HS-27A (cell line): ENCODE measurements at regions not wholly inside any gene's neighbourhood (a gene's known extent, or its start where the extent isn't known, plus 50 kb on each side); places are given as distances from the start of the nearest gene placed in this dataset.
"Not testable (repeated sequence)": the region's sequence is repeated elsewhere in the genome, so short reads cannot be mapped to it uniquely, and the experiment has no call there.

Experiments
- DNase-seq: peaks from one replicate; pipeline ENCODE4 v3.0.0-alpha.2; 2012; ENCODE audit warnings: low read depth, missing footprints

DNA sequence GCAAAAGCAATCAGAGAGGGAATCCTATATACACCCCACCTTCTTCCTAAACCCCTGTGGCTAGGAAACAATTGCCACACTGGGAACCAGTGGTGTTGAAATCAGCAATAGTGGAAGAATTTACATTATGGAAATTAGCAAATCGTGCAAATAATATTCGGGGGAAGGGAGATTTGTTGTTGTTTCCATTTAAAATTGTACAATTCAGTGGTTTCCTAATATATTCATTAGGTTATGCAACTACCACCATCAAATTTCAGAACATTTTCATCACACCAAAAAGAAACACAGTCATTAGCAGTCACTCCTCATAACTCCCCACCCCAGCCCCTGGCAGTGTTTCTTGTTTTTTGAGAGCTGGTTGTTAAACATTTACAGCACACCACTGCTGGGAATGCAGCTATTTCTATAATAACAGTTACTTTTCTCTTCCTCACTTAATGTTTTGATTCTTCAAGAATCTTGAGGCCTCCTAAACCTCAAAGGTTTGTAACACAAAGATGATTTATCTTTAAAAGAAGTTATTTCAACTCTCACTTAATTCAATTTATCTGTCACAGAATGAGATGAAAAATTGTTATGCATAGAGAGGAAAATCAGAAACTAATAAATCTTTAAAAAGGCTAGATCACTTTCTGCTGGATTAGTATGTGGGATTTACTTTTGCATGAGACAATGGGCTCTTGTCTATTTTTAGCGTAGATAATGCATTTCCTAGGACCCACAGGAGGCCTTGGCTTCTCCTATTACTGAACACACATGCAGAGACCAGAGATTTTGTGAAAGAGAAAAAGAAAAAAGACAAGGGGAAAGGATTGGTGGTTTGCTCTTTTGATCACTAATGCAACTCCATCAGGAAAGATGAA is 91.8 kb upstream of the DAPK1 start:
- DNase-seq = no peak

DNA sequence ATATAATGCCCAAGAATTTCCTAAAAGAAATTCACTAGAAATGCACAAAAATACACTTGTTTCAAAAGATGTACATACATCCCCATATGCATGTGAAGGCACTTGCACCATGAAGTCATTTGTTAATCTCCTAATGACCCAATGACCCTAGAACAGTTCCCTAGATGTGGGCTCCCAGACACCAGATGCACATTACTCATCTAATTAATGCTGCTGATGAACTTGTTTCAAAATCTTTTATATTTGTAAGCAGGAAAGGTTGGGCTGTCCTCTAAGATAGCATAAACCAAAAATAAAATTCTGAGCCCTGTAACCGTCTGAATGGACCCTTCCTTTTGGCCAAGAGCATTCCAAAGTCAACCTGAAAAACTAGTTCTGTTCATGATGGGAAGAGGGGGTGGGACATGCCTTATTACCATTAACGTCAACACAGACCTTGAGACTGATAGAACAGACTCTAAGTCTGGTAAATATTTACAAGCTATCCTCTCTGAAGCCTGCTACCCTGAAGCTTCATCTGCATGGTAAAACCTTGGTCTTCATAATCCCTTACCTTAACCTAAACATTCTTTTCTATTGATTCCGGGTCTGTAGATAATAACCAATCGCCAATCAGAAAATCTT is 91.0 kb upstream of the DAPK1 start:
- no peak for DNase-seq

DNA sequence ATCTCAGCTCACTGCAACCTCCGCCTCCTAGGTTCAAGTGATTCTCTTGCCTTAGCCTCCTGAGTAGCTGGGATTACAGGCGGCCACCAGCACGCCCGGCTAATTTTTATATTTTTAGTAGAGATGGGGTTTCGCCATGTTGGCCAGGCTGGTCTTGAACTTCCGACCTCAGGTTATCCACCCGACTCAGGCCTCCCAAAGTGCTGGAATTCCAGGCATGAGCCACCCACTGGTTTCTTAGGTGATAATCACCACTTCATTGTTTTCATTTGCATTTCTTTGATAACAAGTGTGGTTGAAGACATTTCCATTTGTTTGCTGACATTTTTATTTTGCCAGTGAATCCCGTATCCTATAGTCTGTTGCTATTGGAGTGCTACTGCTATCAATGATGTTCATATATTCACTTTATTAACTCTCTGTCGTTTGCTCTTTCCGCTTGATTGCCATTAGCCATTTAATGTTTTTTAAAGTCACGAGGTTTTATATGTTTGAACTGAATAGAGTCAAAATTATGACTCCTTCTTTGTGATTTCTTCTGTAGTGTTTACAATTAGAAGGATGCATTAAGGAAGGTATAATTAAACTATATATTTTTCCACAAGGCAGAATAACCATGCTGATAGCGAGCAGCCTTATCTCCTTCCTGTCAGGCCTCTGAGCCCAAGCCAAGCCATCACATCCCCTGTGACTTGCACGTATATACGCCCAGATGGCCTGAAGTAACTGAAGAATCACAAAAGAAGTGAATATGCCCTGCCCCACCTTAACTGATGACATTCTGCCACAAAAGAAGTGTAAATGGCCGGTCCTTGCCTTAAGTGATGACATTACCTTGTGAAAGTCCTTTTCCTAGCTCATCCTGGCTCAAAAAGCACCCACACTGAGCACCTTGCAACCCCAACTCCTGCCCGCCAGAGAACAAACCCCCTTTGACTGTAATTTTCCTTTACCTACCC is 87.3 kb upstream of the DAPK1 start:
- not testable (repeated sequence) for DNase-seq

DNA sequence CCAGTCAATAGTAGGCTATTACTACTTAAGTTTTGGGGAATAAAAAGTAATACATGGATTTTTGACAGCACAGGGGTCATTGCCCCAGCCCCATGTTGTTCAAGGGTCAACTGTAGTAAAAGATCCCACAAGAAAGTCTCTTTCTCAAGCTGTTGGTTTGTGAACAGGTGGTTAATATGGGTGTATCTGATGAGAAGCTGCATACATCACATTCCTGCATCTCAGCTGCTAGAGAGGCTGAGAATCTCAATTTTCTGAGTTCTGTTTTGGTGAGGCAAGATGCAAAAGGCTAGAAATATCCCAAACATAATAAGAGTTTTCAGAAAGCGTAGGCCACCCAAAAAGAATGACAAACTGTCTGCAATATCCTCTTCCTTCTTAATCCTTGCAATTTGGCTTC is 76.8 kb upstream of the DAPK1 start:
- no peak for DNase-seq

DNA sequence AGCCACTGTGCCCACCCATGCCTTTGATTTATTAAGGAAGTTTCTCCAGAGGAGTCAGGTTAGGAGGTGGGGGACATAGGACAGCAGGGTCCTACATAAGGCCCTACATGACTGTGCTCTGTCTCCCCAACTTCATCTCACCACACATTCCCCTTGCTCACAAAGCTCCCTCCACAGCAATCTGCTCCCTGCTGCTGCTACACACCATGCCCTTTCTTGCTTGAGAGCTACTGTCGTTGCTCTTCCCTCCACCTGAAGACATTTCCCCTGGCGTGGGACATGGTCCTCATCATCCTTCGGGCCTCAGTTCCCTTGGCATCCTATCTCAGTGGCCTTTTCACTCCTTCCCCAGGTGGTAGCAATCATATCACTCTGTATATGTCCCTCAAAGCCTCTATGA is 75.9 kb upstream of the DAPK1 start:
- DNase-seq = no peak

DNA sequence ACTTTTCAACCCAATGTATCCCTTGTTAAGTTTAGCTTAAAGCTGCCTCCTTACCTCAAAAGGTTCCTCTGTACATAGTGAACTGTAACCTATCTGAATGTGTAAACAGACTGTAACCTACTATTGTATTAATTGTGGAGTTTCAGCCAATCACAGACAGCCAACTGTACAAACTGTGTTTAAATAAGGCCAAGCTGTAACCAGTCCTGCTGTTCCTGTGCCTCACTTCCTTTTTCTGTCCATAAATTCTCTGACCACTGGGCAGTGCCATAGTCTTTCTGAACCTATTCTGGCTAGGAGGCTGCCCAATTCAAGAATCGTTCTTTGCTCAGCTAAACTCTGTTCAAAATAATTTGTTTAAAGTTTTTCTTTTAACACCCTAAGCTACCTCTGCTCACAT is 74.7 kb upstream of the DAPK1 start:
- DNase-seq = no peak

DNA sequence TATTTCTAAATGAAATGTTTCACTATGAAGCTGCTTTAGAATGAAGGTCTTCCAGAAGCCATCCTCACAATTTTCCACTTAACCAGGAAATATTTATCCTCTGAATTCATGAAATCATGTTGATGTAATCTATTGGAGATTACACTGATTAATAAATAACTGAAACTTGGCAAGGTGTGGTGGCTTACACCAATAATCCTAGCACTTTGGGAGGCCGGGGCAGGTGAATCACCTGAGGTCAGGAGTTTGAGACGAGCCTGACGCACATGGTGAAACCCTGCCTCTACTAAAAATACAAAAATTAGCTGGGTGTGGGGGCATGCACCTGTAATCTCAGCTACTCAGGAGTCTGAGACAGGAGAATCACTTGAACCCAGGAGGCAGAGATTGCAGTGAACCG is 73.8 kb upstream of the DAPK1 start:
- DNase-seq = not testable (repeated sequence)

DNA sequence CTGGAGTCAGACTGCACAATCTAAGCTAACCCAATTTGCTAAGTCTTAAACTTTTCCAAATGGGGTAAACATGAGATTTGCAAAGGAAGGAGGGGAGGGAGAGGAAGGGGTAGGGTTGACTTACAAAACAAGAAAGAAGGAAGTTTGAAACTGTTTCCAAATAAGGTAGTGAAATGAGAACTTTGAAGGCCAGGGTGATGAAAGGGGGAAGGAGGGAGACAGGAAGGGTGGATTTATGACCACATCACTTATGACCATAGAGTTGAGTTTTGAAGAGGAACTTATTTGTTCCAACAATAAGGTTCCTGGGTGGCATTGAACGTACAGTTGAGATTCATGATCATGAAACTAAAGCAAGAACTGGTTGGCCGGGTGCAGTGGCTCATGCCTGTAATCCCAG is 72.5 kb upstream of the DAPK1 start:
- DNase-seq = no peak

DNA sequence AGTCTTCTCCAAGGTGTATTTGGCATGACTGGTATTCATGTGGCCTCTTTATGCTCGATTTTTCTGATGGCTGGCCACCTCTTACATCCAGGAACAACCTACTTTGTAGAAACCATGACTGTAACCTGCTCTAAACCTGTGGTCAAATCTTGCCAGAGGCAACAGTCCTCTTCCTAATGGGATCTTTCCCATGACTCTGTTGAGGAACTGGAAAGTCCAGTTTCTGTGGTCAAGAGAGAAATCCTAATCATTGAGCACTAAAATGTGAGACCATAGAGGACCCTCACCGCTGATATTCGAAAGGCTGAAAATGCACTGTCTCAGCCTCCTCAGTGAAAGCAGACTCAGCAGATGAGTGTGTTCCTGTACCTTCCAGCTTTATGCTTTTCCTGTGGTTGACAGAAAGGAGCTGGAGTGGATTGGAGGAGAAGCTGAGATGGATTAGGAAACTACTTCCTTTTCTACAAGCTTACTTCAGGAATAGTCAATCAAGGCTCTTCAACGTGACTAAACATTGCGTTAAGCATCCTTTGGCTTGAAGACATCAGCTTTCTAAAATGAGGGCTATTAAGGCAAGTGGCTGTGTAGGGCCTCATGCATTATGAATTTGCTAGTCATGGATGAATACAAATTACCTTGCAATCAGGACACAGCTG is 69.7 kb upstream of the DAPK1 start:
- DNase-seq = no peak

DNA sequence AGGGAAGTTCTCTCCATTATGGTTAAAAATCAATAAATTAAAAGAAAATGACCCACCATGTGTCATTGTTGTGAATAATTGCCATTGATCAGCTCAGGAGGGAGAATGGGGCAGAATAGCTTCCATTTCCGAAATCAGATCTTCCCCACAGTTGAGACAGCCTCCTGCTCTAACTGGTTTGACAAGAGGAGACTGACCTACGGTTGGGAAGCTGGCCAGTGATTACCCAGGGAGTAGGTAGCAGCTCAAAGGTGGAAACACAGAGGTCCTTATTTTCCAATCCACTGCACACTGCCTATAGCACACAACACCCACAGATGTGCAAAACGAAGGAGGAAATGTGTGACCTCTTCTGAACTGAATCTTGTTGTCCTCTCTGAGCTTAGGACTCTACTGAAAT is 69.0 kb upstream of the DAPK1 start:
- no peak for DNase-seq

DNA sequence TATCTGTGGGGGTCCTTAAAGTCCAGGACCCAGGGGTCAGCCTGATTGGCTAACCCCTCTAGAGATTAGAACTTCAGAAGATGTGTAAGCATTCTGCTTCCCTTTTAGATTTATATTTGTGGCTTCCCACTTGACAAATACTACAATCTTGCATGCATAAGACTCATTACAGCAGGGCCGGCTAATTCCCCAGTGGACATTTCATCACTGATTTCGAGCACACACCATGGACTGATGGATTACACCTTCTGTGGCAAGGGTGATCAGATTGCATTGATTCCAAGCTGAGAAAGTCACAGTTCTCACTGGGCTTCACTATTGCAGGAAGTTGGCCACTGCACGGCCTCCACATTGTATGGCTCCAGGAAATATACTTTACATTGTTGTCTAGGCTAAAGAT is 65.8 kb upstream of the DAPK1 start:
- DNase-seq = no peak

DNA sequence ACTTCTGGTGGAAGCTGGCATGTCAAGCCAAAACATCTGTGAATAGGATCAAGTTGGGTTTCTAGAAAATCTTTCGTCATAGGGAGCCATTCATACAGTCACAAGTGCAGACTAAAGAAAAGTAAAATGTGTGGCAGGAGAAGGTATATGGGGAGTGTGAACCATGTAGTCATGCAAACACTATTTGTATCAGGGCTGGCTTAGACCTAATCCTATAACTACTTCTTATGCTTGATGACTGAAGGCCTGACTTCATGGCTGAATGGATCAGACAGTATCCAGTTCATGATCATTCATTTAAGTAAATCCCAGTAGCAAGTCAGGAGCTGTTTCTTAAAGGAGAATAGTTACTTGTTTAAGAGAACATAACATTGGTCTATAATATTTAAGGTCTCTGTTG is 63.8 kb upstream of the DAPK1 start:
- DNase-seq = no peak

DNA sequence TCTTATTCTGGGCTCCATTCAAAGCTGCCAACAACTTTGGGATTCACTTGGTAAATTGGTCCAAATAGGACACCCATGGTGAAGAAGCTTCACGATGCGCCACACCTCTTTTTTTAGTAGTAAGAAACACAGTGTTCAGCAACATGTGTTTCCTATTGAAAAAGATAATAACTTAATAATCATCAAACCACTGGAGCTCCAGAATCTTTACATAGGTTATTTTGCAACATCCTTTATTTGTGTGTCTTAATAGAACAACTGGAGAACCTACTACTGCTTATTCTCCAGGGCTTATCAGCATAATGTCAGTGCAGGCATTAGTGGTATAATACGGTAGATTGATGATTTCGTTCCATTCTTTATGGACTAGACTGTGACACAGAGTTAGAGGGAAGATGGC is 63.3 kb upstream of the DAPK1 start:
- no peak for DNase-seq

DNA sequence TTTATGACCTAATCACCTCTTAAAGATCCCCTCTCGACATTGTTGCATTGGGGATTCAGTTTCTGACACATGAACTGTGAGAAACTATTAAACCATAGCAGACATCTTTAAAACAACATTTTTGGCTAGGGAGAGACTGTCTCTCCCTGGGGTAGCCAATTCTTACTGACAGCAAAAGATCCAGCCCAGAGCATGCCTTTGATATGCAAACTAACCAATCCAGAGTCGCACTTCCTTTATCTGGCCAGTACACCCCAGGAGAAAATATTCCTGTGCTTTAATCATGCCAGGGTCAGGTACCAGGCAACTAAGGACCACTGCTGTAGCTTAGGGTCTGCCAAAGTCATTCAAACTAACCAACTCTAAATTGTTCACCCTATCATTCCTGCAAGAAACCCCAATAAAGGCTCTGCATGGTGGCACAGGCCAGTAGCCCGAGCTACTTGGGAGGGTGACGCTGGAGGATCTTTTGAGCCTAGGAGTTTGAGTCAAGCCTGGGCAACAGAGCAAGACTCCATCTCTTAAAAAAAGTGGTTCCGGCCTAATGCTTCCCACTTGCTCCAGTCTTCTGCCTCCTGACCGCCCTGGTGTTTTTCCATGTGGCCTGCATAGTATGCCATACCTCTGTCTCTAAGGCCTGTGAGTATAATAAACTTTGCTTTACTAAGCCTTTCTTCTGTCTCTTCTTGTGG is 62.3 kb upstream of the DAPK1 start:
- DNase-seq = no peak

DNA sequence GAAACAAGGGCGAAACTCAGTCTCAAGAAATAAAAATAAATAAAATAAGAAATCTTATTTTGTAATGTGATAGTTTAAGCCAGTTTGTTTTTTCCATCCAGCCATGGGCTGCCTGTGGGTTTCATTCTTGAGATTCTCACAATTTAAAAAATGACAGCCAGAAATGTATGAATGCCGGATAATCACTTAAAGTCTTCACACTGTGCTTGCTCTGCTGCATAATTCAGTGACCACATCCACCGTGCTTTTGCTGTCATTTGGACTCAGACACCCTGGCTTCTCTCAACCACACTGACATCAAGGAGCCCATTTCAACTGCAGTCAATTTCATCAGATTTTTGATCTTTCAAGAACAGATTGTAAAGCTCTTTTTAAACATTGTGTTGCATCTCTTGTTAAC is 61.0 kb upstream of the DAPK1 start:
- no peak for DNase-seq

DNA sequence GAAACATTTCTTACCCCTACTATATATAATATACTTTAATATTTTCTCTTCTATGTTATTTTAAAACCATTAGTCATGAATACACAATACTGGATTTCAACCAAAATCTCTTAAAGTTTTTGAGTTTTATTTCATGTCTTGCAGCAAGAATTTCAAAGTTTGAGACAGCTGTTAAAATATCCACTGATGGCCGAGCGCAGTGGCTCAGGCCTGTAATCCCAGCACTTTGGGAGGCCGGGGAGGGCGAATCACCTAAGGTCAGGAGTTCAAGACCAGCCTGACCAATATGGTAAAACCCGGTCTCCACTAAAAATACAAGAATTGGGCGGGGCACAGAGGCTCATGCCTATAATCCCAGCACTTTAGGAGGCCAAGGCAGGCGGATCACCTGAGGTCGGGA is 59.7 kb upstream of the DAPK1 start:
- DNase-seq = no peak

DNA sequence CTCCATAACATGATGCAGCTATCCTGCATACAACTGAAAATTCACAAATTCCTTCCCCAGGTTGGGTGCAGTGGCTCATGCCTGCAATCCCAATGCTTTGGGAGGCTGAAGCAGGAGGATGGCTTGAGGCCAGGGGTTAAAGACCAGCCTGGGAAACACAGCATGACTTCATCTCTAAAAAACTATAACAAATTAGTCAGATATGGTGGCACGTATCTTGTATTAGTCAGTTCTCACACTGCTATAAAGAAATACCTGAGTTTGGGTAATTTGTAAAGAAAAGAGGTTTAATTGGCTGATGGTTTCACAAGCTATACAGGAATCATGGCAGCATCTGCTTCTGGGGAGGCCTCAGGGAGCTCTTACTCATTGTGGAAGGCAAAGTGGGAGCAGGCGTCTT is 56.4 kb upstream of the DAPK1 start:
- peak; percentile 33 for DNase-seq

DNA sequence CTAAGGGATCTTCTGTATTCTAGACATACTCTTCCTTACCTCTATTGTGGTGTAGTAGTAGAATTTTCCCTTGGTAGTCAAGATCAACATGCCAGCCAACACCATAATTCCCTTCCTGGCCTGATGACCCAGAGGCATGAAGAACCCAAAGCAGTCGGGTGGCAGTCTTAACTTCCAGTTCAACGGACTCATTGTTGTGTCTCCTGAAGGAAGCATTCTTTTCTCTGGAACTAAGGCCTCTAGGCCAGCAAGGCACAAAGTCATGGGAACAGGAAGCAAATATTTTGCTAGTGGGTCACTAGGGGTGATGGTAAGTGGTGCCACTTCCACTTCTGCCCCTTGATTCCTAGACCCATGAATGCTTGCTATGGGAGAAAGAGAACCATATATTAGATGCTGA is 55.2 kb upstream of the DAPK1 start:
- DNase-seq = no peak

DNA sequence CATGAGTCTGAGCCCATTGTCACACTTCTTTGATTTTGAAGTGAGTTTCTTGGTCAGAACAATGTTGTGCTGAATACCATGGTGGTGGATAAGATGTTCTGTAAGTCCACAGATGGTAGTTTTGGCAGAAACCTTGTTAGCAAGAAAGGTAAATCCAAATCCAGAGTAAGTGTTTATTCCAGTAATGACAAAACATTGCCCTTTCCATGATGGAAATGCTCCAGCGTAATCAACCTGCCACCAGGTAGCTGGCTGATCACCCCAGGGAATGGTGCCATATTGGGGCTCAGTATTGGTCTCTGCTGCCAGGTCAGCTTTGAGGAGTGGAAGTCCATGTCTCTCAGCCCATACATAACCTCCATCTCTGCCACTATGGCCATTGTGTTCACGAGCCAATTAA is 54.7 kb upstream of the DAPK1 start:
- no peak for DNase-seq

DNA sequence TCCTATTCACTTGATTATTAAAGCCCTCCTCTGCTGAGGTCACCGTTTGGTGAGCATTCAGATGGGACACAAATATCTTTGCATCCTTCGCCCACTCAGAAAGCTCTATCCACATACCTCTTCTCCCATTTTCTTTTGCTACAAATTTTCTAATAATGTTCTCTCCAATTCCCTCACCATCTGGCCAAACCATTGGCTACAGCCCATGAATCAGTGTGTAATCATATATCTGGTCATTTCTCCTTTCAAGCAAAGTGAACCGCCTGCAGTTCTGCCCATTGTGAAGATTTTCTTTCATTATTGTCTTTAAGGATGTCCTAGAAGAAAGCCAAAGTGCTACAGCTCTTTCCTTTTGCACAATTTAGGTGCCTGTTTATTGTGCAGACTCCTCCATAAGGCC is 54.2 kb upstream of the DAPK1 start:
- no peak for DNase-seq

DNA sequence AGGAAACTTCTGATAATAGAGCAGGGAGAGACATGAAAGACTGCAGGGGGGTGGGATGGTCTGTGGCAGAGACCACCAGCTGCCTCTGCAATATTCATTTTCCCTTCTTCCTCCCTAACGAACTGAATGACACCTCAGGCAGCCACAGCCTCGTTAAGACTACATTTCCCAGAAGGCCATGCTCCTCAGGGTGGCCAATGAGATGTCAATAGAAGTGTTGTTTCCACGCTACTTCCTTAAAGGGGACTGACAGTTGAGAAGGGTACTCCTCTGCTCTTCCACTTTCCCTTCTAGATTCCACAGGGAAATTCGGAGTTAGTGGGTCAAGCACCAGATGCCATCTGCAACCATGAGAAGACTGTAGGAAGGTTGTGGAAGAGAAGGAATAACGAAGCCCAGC is 52.0 kb upstream of the DAPK1 start:
- no peak for DNase-seq

DNA sequence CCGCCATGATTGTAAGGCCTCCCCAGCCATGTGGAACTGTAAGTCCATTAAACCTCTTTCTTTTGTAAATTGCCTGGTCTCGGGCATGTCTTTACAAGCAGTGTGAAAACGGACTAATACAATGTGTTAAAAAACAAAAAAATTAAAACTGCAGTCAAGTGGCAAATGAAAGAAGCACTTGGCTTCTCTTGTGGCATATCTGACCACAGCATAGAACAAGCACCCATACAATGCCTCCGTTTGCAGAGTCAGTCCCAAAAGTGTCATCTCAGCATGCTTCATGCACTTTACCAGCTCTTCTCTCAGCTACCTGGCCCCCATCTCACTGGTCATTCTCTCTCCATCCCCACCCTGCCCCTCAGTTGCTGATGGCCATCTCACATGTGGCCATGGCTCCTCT is 51.1 kb upstream of the DAPK1 start:
- no peak for DNase-seq
